Lower leg skin (tissue), 3 donors: ENCODE measurements at regions not wholly inside any gene's neighbourhood (a gene's known extent, or its start where the extent isn't known, plus 50 kb on each side); places are given as distances from the start of the nearest gene placed in this dataset.

Experiments used
- POLR2A ChIP-seq, 2 donors: fragments of 450-650 bp; IDR thresholded peaks; one replicate each; pipeline ENCODE4 v1.6.1; 2016 to 2017; ENCODE audit warnings: antibody characterized with exemption in 2 of 2, mild to moderate bottlenecking in 1 of 2, moderate library complexity in 1 of 2
- TF ChIP-seq, protein P1 (sequence below), 3 donors: fragments of 450-650 bp; IDR thresholded peaks; one replicate each; pipeline ENCODE4 v1.5.1; 2016; ENCODE audit warnings: antibody characterized with exemption in 3 of 3, mild to moderate bottlenecking in 3 of 3, moderate library complexity in 2 of 3

DNA sequence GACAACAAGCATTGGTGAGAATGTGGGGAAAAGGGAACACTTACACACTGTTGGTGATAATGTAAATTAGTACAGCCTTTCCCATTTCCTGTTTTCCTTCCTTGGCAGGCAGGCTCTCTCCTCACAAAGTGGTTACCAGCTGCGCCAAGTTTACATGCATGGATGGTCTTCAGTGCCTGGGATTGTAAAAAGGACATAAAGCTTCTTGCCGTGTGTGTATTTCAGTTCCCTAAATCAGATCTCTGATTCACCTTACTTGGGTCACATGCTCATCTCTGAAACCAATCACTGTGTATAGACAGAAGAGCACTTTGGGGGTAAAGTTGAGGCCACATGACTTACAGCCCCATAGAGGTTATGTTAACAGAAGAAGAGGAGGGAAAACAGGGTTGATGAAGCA is 92.8 kb downstream of the CAVIN4 start:
- TF ChIP-seq, protein P1, sequence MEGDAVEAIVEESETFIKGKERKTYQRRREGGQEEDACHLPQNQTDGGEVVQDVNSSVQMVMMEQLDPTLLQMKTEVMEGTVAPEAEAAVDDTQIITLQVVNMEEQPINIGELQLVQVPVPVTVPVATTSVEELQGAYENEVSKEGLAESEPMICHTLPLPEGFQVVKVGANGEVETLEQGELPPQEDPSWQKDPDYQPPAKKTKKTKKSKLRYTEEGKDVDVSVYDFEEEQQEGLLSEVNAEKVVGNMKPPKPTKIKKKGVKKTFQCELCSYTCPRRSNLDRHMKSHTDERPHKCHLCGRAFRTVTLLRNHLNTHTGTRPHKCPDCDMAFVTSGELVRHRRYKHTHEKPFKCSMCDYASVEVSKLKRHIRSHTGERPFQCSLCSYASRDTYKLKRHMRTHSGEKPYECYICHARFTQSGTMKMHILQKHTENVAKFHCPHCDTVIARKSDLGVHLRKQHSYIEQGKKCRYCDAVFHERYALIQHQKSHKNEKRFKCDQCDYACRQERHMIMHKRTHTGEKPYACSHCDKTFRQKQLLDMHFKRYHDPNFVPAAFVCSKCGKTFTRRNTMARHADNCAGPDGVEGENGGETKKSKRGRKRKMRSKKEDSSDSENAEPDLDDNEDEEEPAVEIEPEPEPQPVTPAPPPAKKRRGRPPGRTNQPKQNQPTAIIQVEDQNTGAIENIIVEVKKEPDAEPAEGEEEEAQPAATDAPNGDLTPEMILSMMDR (IDR thresholded peaks at IDR 0.05) = no peak
- TF ChIP-seq POLR2A (IDR thresholded peaks at IDR 0.05) = no peak
